WI38 (cell line): ENCODE measurements at regions not wholly inside any gene's neighbourhood (a gene's known extent, or its start where the extent isn't known, plus 50 kb on each side); places are given as distances from the start of the nearest gene placed in this dataset.

ENCODE experiments used
- H3K4me3 ChIP-seq: 2 replicates; pipeline ENCODE4 v1.5.1; 2011; ENCODE audit warnings: low read depth, mild to moderate bottlenecking, control low read depth, low read length
- CTCF ChIP-seq: IDR thresholded peaks from 2 replicates; pipeline ENCODE4 v1.5.1; 2012; ENCODE audit warnings: low read depth, mild to moderate bottlenecking, control low read depth, low read length

DNA sequence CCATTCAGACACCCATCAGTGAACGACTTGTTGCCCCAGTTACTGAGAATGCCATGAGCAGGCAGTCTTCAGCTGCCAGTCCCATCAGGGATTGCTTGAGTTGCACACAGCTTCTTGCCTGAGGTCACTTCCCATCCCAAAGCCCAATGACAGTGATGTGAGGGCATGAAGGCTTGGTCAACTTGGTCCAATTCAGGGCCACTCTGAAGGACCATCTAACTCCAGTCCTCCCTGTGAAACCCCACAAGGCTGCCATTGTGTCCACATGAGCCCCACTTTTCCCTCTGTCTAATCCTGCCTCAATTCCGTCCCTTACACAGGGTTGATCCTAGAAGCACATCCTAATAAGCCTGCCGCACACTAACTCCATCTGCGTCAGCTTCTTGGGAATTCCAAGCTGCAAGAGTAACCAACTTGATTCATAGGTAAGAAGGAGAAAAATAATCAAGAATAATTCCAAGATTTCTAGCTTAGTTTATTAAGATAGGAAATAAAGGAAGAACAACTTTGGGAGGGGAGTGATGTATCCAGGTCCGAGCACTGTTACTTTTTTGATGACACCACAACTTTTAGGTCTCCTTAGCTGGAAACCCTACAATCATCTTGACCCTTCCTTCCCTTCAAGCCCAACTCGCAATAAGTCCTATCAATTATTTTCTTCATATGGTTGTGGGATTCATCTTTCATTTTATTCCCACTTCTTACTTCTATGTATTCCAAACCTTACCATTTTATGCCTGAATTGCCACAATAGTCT, 110.9 kb downstream of the LRRC30 start:
- TF ChIP-seq CTCF, result no peak
- H3K4me3 ChIP-seq, result no peak overlapping the region

DNA sequence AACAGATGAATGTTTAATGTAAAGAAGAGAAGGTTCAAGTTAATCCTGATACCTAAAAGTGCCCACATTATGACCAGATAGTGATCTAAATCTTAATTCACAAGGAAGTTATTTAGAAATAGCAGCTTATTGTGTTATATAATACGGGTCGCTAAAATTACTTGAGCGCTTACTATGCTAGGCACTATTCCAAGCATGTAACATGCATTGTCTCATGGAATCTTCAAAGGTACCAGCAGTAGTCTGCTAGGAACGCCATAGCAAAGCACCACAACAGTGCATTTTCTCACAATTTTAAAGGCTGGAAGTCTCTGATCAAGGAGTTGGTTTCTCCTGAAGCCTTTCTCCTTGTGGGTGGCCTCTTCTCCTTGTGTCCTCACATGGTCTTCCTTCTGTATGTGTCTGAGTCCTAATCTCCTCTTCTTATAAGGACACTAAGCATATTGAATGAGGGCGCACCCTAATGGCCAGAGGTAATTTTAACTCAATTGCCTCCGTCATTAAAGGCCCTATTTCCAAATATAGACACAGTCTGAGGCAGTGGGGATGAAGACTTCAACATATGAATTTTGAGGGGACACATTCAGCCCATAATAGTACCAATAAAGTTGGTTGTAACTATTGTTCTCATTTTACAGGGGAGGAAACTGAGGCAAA, 118.4 kb downstream of the LRRC30 start:
- no peak for TF ChIP-seq CTCF
- no peak overlapping the region for H3K4me3 ChIP-seq

DNA sequence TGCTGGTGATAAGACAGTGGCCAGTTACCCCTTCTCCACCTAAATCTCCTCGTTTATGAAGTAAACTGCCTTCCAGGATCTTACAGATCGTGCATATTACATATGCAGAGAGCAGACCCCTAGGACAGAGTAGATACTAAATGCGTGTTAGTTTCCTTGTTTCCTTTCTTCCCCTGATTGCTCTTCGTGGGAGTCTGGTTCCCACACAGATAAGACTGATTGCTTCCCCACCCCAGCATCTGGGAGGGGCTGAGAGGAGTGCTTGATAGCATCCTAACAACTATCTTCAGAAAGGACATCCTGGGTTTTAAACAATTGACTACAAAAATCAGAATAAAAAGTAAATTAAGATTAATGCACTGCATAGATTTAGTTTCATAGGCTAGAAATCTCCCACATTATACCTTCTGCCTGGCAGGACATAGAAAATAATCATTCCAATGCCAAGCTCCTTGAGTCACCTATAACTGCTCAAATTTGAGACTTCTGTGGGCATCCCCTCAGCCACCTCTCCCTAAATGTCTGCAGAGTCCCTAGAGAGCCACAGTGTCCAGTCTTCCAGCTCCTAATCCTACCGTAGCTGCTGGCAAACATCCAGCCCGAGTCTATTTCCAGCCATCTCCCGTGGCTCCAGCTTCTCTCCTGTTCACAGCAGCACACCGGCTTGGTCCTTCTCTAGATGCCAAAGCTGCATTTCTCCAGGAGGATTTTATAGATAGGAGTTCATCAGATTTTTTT, 128.3 kb downstream of the LRRC30 start:
- TF ChIP-seq CTCF, result no peak
- no peak overlapping the region for H3K4me3 ChIP-seq

GRCh38 chr18:7360606-7361170, 129.8 kb downstream of the LRRC30 start:
- no peak overlapping the region for H3K4me3 ChIP-seq
- TF ChIP-seq CTCF, result no peak

- no peak overlapping the region for H3K4me3 ChIP-seq
- no peak for TF ChIP-seq CTCF
Measured at GRCh38 chr18:7363338-7363737, 132.4 kb downstream of the LRRC30 start.

- no peak for TF ChIP-seq CTCF
Measured at GRCh38 chr18:7366597-7366996, 135.7 kb downstream of the LRRC30 start.

More at GRCh38 chr18:7366597-7366996, 135.7 kb downstream of the LRRC30 start:
- H3K4me3 ChIP-seq, result no peak overlapping the region
